Endothelial cell of umbilical vein (primary cell): ENCODE measurements at regions not wholly inside any gene's neighbourhood (a gene's known extent, or its start where the extent isn't known, plus 50 kb on each side); places are given as distances from the start of the nearest gene placed in this dataset.

Source experiments
- BruUV-seq: library from RNA; stranded (reverse); fragments of 400-500 nt; replicated peaks from 2 replicates; lab custom pipeline; 2021; lab: Mats Ljungman, UMichigan
- CTCF ChIA-PET: fragments of 300-600, 350-600 bp; sonication (Branson Sonifier 250); formaldehyde crosslinking; loops from one replicate; lab custom pipeline; 2021; ENCODE audit warnings: antibody characterized with exemption, inconsistent platforms; lab: Charles Lee
- POLR2A ChIA-PET: fragments of 300-600, 350-600 bp; sonication (Branson Sonifier 250); formaldehyde crosslinking; loops from one replicate; lab custom pipeline; 2021; ENCODE audit warnings: antibody characterized with exemption, inconsistent platforms; lab: Charles Lee
- DNase-seq: peaks from one replicate; pipeline ENCODE4 v3.0.0-alpha.2; 2011; ENCODE audit warnings: low read depth, low spot score
- FAIRE-seq: peaks from 2 replicates; lab custom pipeline; 2011; peaks lifted over from hg19 to GRCh38; lab: Jason Lieb, UNC
- H2AFZ ChIP-seq: 2 replicates; pipeline ENCODE4 v1.6.0; 2012; ENCODE audit warnings: low read depth, low read length, control low read depth, inconsistent platforms
- H3K27ac ChIP-seq: 2 replicates; pipeline ENCODE4 v1.5.1; 2011; ENCODE audit warnings: low read depth, mild to moderate bottlenecking, control low read depth, low read length, moderate library complexity; ENCODE audit not compliant: insufficient read depth
- H3K27me3 ChIP-seq, 2 experiments: 2 replicates each; pipeline versions ENCODE4 v1.6.0 to v1.6.1; 2011; ENCODE audit warnings: low read length in 2 of 2, mixed read lengths in 1 of 2; ENCODE audit not compliant: control insufficient read depth in 2 of 2, insufficient read depth in 2 of 2
- H3K36me3 ChIP-seq, 2 experiments: 2 replicates in 1 of 2; 3 replicates in 1 of 2; pipeline ENCODE4 v1.5.1; 2011; ENCODE audit warnings: low read length in 2 of 2, mild to moderate bottlenecking in 1 of 2, moderate library complexity in 1 of 2; ENCODE audit not compliant: control insufficient read depth in 2 of 2, insufficient read depth in 2 of 2; ENCODE audit errors: extremely low read depth in 1 of 2
- H3K4me1 ChIP-seq: 3 replicates; pipeline ENCODE4 v1.5.1; 2011; ENCODE audit warnings: mild to moderate bottlenecking, low read length; ENCODE audit not compliant: control insufficient read depth, insufficient read depth; ENCODE audit errors: extremely low read depth
- H3K4me2 ChIP-seq: 2 replicates; pipeline ENCODE4 v1.6.1; 2011; ENCODE audit warnings: low read length, control low read depth, mixed read lengths; ENCODE audit not compliant: insufficient read depth
- H3K4me3 ChIP-seq, 3 experiments: fragments of 200-600 bp in 1 of 3; sonication (generic), shearing (Covaris generic) in 1 of 3; replicated peaks in 1 of 3; 2 replicates each; pipeline ENCODE4 v1.5.1; 2011 to 2016; ENCODE audit warnings: control low read depth in 3 of 3, low read length in 3 of 3, mild to moderate bottlenecking in 2 of 3, inconsistent platforms in 1 of 3, low read depth in 1 of 3, moderate library complexity in 1 of 3; ENCODE audit not compliant: insufficient read depth in 1 of 3
- H3K79me2 ChIP-seq: 2 replicates; pipeline ENCODE4 v1.6.0; 2012; ENCODE audit warnings: low read length, inconsistent platforms; ENCODE audit not compliant: control insufficient read depth, insufficient read depth
- H3K9ac ChIP-seq: replicated peaks from 2 replicates; pipeline ENCODE3; 2011; ENCODE audit warnings: low read length, control low read depth; ENCODE audit not compliant: insufficient read depth; ENCODE audit errors: extremely low read depth
- H3K9me1 ChIP-seq: replicated peaks from 3 replicates; pipeline ENCODE4 v1.6.0; 2011; ENCODE audit warnings: mild to moderate bottlenecking, low read length; ENCODE audit not compliant: control insufficient read depth, insufficient read depth; ENCODE audit errors: extremely low read depth
- H3K9me3 ChIP-seq: replicated peaks from 2 replicates; pipeline ENCODE4 v1.5.1; 2012; ENCODE audit warnings: low read length, inconsistent platforms; ENCODE audit not compliant: control insufficient read depth, insufficient read depth
- H4K20me1 ChIP-seq: replicated peaks from 2 replicates; pipeline ENCODE3; 2011; ENCODE audit warnings: mild to moderate bottlenecking, low read length; ENCODE audit not compliant: control insufficient read depth, insufficient read depth; ENCODE audit errors: extremely low read depth
- CTCF ChIP-seq, 2 donors: IDR thresholded peaks; 1 replicate in 1 of 2; 2 replicates in 1 of 2; pipeline ENCODE4 v1.5.1; 2011; ENCODE audit warnings: low read length in 2 of 2, mild to moderate bottlenecking in 2 of 2, moderate library complexity in 2 of 2, control low read depth in 1 of 2, inconsistent platforms in 1 of 2, low read depth in 1 of 2; ENCODE audit not compliant: insufficient read depth in 1 of 2; ENCODE audit errors: extremely low read depth in 1 of 2
- EZH2 ChIP-seq: IDR thresholded peaks from 2 replicates; pipeline ENCODE4 v1.6.1; 2012; ENCODE audit warnings: borderline replicate concordance, low read depth, mild to moderate bottlenecking, moderate library complexity, low read length, inconsistent platforms; ENCODE audit not compliant: severe bottlenecking
- FOS ChIP-seq: IDR thresholded peaks from 2 replicates; pipeline ENCODE4 v1.6.1; 2011; ENCODE audit warnings: mild to moderate bottlenecking, low read length, moderate library complexity, borderline replicate concordance; ENCODE audit not compliant: insufficient read depth
- GATA2 ChIP-seq: IDR thresholded peaks from 2 replicates; pipeline ENCODE4 v1.7.0; 2011; ENCODE audit warnings: low read depth, mild to moderate bottlenecking, moderate library complexity, mixed read lengths, low read length; ENCODE audit not compliant: insufficient read length, insufficient read depth
- MYC ChIP-seq: IDR thresholded peaks from one replicate; pipeline ENCODE4 v1.6.1; 2011; ENCODE audit warnings: mild to moderate bottlenecking, low read depth, low read length
- POLR2A ChIP-seq: IDR thresholded peaks from 2 replicates; pipeline ENCODE4 v1.6.1; 2012; ENCODE audit warnings: low read depth, mild to moderate bottlenecking, control low read depth, low read length
- POLR2AphosphoS5 ChIP-seq: IDR thresholded peaks from 2 replicates; pipeline ENCODE4 v1.6.1; 2012; ENCODE audit warnings: low read depth, mild to moderate bottlenecking, control low read depth, low read length, moderate library complexity; ENCODE audit not compliant: insufficient read depth
- dilution Hi-C: fragments of 300-500 bp; cut with MboI; formaldehyde crosslinking; loops from one replicate; pipeline ENCODE4 v1.15.0; 2019; ENCODE audit warnings: low sequenced_read_pairs; ENCODE audit not compliant: extremely low pct_ligation_motif_present
- intact Hi-C: fragments of 100-400 bp; cut with micrococcal nuclease; formaldehyde crosslinking; loops from one replicate; pipeline ENCODE4 v1.10.0; 2022
- TF ChIP-seq, protein P1 (sequence below): IDR thresholded peaks from 2 replicates; pipeline ENCODE4 v1.6.1; 2011; ENCODE audit not compliant: insufficient read depth, insufficient read length

DNA sequence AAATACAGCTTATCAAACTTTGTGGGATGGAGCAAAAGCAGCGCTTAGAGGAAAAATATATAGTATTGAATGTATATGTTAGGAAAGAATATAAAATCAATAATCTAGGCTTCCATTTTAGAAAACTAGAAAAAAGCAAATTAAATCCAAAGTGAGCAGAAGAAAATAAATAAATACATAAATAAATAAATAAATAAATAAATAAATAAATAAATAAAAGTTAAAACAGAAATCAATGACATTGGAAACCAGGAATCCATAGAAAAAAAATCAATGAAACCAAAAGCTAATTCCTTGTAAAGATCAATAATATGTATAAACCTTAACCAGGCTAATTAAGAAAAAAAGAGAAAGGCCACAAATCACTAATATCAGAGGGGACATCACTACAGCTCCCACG, 141.8 kb upstream of the C1QTNF7 start:
- Histone ChIP-seq H3K36me3 (no peaks in the 10 kb centered on the region), H3K4me1 (no peaks in the 10 kb centered on the region), H3K27ac (no peak overlapping the region), H3K9me3 (no peaks in the 10 kb centered on the region), H3K4me3 (no peak overlapping the region), H3K79me2 (no peaks in the 10 kb centered on the region), H2AFZ (no peak overlapping the region), H3K27me3 (no peaks in the 10 kb centered on the region), H3K9ac (no peak overlapping the region), H4K20me1 (no peaks in the 10 kb centered on the region), H3K9me1 (no peaks in the 10 kb centered on the region), H3K4me2 (no peak overlapping the region)
- dilution Hi-C loops (no loop called here), intact Hi-C loops (no loop called here)
- TF ChIP-seq MYC (no peak), EZH2 (no peak), FOS (no peak), CTCF (IDR thresholded peaks at IDR 0.05; ENCODE audit: extremely low read depth in 1 of 2, insufficient read depth in 1 of 2, low read depth in 1 of 2, low read length in 2 of 2) (no peak), POLR2A (no peak), POLR2AphosphoS5 (no peak), GATA2 (no peak)
- TF ChIP-seq, protein P1, sequence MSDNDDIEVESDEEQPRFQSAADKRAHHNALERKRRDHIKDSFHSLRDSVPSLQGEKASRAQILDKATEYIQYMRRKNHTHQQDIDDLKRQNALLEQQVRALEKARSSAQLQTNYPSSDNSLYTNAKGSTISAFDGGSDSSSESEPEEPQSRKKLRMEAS, result no peak
- DNase-seq (no peak), FAIRE-seq (no peak)
- ChIA-PET POLR2A (no interaction called here), CTCF (interaction anchor here (1.2 kb wide), 1 partner anchor 14 kb away, joined by 3 read pairs; no protein-coding TSS in a partner anchor)
- no TSS peak for BruUV-seq
